Uterus (tissue), 3 donors: ENCODE measurements at regions not wholly inside any gene's neighbourhood (a gene's known extent, or its start where the extent isn't known, plus 50 kb on each side); places are given as distances from the start of the nearest gene placed in this dataset.

Experiments used
- DNase-seq, 2 donors: peaks; one replicate each; pipeline ENCODE4 v3.0.0-alpha.2; 2019 to 2020
- H3K27ac ChIP-seq, 2 donors: fragments of 200-600 bp; sonication (generic); 1 replicate in 1 of 2; 2 replicates in 1 of 2; pipeline ENCODE4 v1.5.1; 2016 to 2018
- H3K27me3 ChIP-seq, 2 donors: fragments of 200-600 bp; sonication (generic); one replicate each; pipeline ENCODE4 v1.5.1; 2018 to 2019; ENCODE audit warnings: control low read depth in 1 of 2
- H3K36me3 ChIP-seq, 2 donors: fragments of 200-600 bp; sonication (generic); one replicate each; pipeline ENCODE4 v1.5.1; 2019; ENCODE audit warnings: control low read depth in 1 of 2
- H3K4me1 ChIP-seq, 2 donors: fragments of 200-600 bp; sonication (generic); one replicate each; pipeline ENCODE4 v1.5.1; 2018 to 2019; ENCODE audit warnings: control low read depth in 1 of 2
- H3K4me3 ChIP-seq, 2 donors: fragments of 200-600 bp; sonication (generic); 1 replicate in 1 of 2; 2 replicates in 1 of 2; pipeline ENCODE4 v1.5.1; 2018 to 2019; ENCODE audit warnings: mild to moderate bottlenecking in 1 of 2
- H3K9me3 ChIP-seq, 2 donors: fragments of 200-600 bp; sonication (generic); one replicate each; pipeline ENCODE4 v1.5.1; 2019; ENCODE audit warnings: control low read depth in 1 of 2
- POLR2A ChIP-seq, 2 donors: fragments of 450-650 bp; IDR thresholded peaks; one replicate each; pipeline ENCODE4 v1.6.1; 2016; ENCODE audit warnings: antibody characterized with exemption in 2 of 2, mild to moderate bottlenecking in 1 of 2, moderate library complexity in 1 of 2
- intact Hi-C: fragments of 100-400 bp; cut with DNase I; formaldehyde crosslinking; loops from one replicate; pipeline ENCODE4 v1.15.1; 2023; ENCODE audit warnings: low total_unique reads
- TF ChIP-seq, protein P1 (sequence below), 4 experiments: fragments of 200-600 bp in 2 of 4; fragments of 450-650 bp in 2 of 4; sonication (generic) in 2 of 4; IDR thresholded peaks; one replicate each; pipeline ENCODE4 v1.5.1; 2016 to 2019; ENCODE audit warnings: antibody characterized with exemption in 4 of 4, mild to moderate bottlenecking in 2 of 4, moderate library complexity in 1 of 4
- donor health status: DM: yes; HTN: yes; CAD: no.

DNA sequence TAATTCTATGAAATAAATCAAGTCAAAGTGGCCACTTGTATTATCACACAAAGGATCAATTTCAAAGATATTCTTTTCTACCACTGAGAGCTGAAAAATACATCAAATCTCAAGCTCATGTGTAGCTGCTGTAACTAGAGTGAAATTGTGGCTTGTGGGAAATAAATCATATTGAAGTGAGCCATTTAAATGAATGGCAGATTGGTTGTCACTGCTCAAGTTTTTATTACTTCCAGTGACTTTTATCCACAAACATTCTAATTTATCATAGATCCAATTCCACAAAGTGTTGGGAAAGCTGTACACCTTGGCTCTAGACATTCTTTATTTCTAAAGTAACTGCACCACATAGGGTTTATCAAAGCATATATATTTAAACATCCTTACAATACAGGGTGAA, 285.4 kb downstream of the CNTN3 start:
- intact Hi-C loops = no loop called here

DNA sequence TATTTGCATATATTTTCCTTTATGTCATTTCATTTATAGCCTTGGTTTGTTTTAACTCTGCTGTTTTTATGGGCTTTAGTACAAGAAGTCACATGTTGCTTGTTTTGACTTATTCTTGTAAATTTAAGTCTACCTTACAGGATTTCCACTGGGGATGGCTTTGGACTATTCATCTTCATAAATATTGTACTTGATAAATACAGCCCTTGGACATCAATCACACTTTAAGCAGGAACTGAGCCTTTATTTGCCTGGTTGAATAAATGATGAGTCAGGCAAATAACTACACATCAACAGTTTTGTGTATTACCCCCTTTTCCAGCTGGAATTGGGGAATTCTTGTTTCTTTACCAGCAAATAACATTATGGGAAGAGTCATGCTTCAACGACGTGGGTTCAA, 286.0 kb downstream of the CNTN3 start:
- no peak for DNase-seq
- Histone ChIP-seq H3K4me1 (no peaks in the 10 kb centered on the region), H3K27ac (no peak overlapping the region), H3K9me3 (no peaks in the 10 kb centered on the region), H3K27me3 (no peaks in the 10 kb centered on the region), H3K4me3 (no peak overlapping the region), H3K36me3 (no peaks in the 10 kb centered on the region)
- TF ChIP-seq, protein P1, sequence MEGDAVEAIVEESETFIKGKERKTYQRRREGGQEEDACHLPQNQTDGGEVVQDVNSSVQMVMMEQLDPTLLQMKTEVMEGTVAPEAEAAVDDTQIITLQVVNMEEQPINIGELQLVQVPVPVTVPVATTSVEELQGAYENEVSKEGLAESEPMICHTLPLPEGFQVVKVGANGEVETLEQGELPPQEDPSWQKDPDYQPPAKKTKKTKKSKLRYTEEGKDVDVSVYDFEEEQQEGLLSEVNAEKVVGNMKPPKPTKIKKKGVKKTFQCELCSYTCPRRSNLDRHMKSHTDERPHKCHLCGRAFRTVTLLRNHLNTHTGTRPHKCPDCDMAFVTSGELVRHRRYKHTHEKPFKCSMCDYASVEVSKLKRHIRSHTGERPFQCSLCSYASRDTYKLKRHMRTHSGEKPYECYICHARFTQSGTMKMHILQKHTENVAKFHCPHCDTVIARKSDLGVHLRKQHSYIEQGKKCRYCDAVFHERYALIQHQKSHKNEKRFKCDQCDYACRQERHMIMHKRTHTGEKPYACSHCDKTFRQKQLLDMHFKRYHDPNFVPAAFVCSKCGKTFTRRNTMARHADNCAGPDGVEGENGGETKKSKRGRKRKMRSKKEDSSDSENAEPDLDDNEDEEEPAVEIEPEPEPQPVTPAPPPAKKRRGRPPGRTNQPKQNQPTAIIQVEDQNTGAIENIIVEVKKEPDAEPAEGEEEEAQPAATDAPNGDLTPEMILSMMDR (IDR thresholded peaks at IDR 0.05) = no peak
- TF ChIP-seq POLR2A (IDR thresholded peaks at IDR 0.05) = no peak
- intact Hi-C loops = no loop called here

More for the DNA sequence above, 285.4 kb downstream of the CNTN3 start:
- Histone ChIP-seq H3K4me1 (no peaks in the 10 kb centered on the region), H3K36me3 (no peaks in the 10 kb centered on the region), H3K9me3 (no peaks in the 10 kb centered on the region), H3K27me3 (no peaks in the 10 kb centered on the region), H3K27ac (no peak overlapping the region), H3K4me3 (no peak overlapping the region)
- TF ChIP-seq POLR2A (IDR thresholded peaks at IDR 0.05) = no peak
- TF ChIP-seq, protein P1 (IDR thresholded peaks at IDR 0.05) = no peak
- DNase-seq = no peak

DNA sequence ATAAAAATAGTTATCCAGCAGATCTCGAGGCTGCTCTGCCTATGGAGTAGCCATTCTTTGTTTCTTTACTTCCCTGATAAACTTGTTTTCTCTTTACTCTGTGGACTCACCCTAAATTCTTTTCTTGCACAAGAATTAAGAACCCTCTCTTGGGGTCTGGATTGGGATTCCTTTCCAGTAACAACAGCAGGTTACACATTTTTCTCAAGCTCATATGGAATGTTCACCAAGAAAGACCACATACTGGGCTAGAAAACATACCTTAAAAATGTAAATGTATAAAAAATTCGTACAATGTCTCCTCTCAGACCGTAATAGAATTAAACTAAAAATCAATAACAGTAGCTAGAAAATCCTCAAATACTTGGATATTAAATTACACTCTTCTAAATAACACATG, 299.2 kb downstream of the CNTN3 start:
- Histone ChIP-seq H3K9me3 (no peaks in the 10 kb centered on the region), H3K27ac (no peak overlapping the region), H3K4me3 (no peak overlapping the region), H3K27me3 (no peaks in the 10 kb centered on the region), H3K36me3 (no peaks in the 10 kb centered on the region), H3K4me1 (no peaks in the 10 kb centered on the region)
- intact Hi-C loops = no loop called here
- TF ChIP-seq POLR2A (IDR thresholded peaks at IDR 0.05) = no peak
- TF ChIP-seq, protein P1 (IDR thresholded peaks at IDR 0.05) = no peak
- DNase-seq = no peak

DNA sequence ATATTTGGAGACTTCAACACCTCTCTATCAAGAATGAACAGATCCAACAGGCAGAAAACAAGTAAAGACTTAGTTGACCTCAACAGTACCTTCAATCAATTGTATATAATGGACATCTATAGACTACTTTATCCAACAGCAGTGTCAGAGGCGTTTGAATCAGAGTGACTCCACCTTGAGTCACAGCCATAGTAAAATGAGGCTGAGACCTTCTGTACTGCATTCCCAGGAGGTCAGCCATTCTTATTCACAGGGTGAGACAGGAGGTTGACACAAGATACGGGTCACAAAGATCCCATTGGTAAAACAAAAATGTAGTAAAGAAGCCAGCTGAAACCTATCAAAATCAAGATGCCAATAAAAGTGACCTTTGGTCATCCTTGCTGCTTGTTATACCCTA, 299.8 kb downstream of the CNTN3 start:
- Histone ChIP-seq H3K4me1 (no peaks in the 10 kb centered on the region), H3K27ac (no peak overlapping the region), H3K36me3 (no peaks in the 10 kb centered on the region), H3K27me3 (no peaks in the 10 kb centered on the region), H3K4me3 (no peak overlapping the region), H3K9me3 (no peaks in the 10 kb centered on the region)
- TF ChIP-seq, protein P1 (IDR thresholded peaks at IDR 0.05) = no peak
- TF ChIP-seq POLR2A (IDR thresholded peaks at IDR 0.05) = no peak
- intact Hi-C loops = no loop called here
- no peak for DNase-seq

DNA sequence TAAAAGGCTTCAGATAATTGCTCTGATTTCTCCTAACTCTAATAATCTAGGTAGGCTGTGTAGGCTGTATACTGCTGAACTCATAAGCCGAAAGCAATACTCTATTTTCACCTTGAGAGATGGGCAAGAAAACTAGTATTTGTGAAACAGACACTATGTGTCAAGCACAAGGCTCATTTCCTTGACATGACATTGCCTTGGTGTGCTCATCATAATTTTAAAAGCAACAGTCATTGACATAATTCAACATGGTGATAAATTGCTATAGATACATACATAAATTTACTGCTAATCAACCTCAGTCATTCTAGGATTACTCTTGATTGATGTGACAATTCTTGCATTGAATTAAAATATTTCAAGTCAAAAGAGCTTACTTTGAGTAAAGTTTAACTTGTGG, 304.7 kb downstream of the CNTN3 start:
- H3K4me1 ChIP-seq = no peaks in the 10 kb centered on the region
- intact Hi-C loops = no loop called here
- no peaks in the 10 kb centered on the region for H3K36me3 ChIP-seq
- H3K9me3 ChIP-seq = no peaks in the 10 kb centered on the region
- no peak for TF ChIP-seq POLR2A (IDR thresholded peaks at IDR 0.05)
- H3K4me3 ChIP-seq = no peak overlapping the region
- H3K27ac ChIP-seq = no peak overlapping the region
- no peak for DNase-seq
- H3K27me3 ChIP-seq = no peaks in the 10 kb centered on the region

DNA sequence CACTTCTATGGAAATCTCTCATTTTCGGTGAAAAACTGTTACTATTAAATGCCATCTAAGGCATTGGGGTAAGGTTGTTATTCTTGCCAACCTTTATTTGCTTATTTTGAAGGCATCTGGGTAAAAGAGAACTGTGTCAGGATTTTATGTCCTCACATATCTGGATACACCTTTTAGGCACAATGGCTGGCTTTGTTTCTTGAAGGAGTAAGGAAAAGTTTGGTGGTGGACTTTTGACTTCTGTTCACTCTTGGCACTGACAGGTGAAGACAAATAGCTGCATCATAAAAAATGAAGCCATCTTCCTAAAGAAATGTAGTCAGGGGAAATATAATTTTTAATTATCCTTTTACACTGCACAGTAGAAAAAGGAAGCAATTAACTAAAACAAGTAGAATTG, 310.0 kb downstream of the CNTN3 start:
- TF ChIP-seq, protein P1 (IDR thresholded peaks at IDR 0.05) = no peak
- no peak for TF ChIP-seq POLR2A (IDR thresholded peaks at IDR 0.05)
- Histone ChIP-seq H3K27ac (no peak overlapping the region), H3K9me3 (no peaks in the 10 kb centered on the region), H3K4me1 (no peaks in the 10 kb centered on the region), H3K36me3 (no peaks in the 10 kb centered on the region), H3K27me3 (no peaks in the 10 kb centered on the region), H3K4me3 (no peak overlapping the region)
- intact Hi-C loops = no loop called here
- DNase-seq = no peak
